RWPE2 (cell line): ENCODE measurements at regions not wholly inside any gene's neighbourhood (a gene's known extent, or its start where the extent isn't known, plus 50 kb on each side); places are given as distances from the start of the nearest gene placed in this dataset.

Experiments
- ATAC-seq: fragments of 200-7000 bp; cut with Tn5 transposase; 3 replicates; pipeline ENCODE4 v1.9.1; 2021; ENCODE audit warnings: low read depth
- DNase-seq: peaks from one replicate; pipeline ENCODE4 v3.0.0-alpha.2; 2020; ENCODE audit warnings: low spot score
- H3K27ac ChIP-seq: fragments of 450-650 bp; 2 replicates; pipeline ENCODE4 v1.5.1; 2017; ENCODE audit warnings: mild to moderate bottlenecking; ENCODE audit not compliant: poor library complexity, severe bottlenecking
- H3K27me3 ChIP-seq: fragments of 250-450 bp; sonication (Bioruptor Pico); 2 replicates; pipeline ENCODE4 v1.5.1; 2021; ENCODE audit warnings: mild to moderate bottlenecking, moderate library complexity; ENCODE audit not compliant: insufficient read depth, poor library complexity, severe bottlenecking
- H3K36me3 ChIP-seq: fragments of 250-450 bp; sonication (Bioruptor Pico); 2 replicates; pipeline ENCODE4 v1.5.1; 2020; ENCODE audit warnings: low read depth, mild to moderate bottlenecking, moderate library complexity
- H3K4me1 ChIP-seq: fragments of 250-450 bp; sonication (Bioruptor Pico); 2 replicates; pipeline ENCODE4 v1.5.1; 2021; ENCODE audit warnings: mild to moderate bottlenecking, moderate library complexity; ENCODE audit not compliant: insufficient read depth, poor library complexity, severe bottlenecking
- H3K4me3 ChIP-seq: fragments of 250-450 bp; sonication (Bioruptor Pico); 2 replicates; pipeline ENCODE4 v1.5.1; 2021; ENCODE audit warnings: mild to moderate bottlenecking, moderate library complexity; ENCODE audit not compliant: severe bottlenecking
- H3K9me3 ChIP-seq: fragments of 250-450 bp; sonication (Bioruptor Pico); 2 replicates; pipeline ENCODE4 v1.5.1; 2021; ENCODE audit warnings: mild to moderate bottlenecking, moderate library complexity; ENCODE audit not compliant: severe bottlenecking
- TF ChIP-seq, protein P1 (sequence below): fragments of 450-650 bp; IDR thresholded peaks from one replicate; pipeline ENCODE4 v1.5.1; 2017; ENCODE audit warnings: mild to moderate bottlenecking, moderate library complexity; ENCODE audit not compliant: poor library complexity, severe bottlenecking

DNA sequence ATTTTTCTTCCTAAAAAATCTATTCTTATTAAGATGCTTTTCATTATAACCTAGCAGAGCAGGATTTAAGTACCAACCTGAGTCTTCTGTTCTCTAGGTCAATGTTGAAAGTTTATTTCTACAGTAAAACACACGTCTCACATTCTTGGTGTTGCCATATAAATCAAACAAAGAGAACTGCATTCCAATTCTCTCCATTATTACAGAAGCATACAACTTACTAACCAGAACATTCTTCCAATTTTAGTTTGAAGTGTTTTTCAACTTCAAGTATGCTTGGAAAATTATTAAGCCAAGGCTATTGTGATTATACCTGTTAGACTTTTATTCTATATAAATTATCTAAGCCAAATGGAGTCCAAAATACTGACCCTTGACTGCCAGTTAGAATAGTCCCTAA is 110.4 kb upstream of the PMFBP1 start:
- no peaks in the 10 kb centered on the region for H3K9me3 ChIP-seq
- DNase-seq (no peak), ATAC-seq (no peak)
- peaks cover 3% of the 10 kb centered on the region; the same call in 1 of the 2 replicates for H3K36me3 ChIP-seq
- H3K27me3 ChIP-seq = no peaks in the 10 kb centered on the region
- peaks cover 11% of the 10 kb centered on the region for H3K4me1 ChIP-seq
- H3K27ac ChIP-seq = no peak overlapping the region
- no peak overlapping the region for H3K4me3 ChIP-seq
- TF ChIP-seq, protein P1, sequence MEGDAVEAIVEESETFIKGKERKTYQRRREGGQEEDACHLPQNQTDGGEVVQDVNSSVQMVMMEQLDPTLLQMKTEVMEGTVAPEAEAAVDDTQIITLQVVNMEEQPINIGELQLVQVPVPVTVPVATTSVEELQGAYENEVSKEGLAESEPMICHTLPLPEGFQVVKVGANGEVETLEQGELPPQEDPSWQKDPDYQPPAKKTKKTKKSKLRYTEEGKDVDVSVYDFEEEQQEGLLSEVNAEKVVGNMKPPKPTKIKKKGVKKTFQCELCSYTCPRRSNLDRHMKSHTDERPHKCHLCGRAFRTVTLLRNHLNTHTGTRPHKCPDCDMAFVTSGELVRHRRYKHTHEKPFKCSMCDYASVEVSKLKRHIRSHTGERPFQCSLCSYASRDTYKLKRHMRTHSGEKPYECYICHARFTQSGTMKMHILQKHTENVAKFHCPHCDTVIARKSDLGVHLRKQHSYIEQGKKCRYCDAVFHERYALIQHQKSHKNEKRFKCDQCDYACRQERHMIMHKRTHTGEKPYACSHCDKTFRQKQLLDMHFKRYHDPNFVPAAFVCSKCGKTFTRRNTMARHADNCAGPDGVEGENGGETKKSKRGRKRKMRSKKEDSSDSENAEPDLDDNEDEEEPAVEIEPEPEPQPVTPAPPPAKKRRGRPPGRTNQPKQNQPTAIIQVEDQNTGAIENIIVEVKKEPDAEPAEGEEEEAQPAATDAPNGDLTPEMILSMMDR = no peak

DNA sequence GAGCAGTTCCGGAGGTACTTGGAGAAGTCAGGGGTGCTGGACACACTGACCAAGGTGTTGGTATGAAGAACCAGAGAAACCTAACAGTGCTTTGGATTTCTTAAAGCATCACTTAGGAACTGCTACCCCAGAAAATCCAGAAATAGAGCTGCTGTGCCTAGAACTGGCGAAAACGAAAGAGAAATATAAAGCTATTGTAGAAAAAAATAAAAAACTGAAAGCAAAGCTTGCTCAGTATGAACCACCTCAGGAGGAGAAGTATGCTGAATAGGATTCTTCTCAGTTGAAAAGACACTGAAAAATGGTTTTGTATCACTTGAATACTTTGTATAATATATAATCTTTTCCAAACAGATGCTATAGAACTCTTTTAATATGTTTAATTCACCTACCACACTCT is 106.3 kb upstream of the PMFBP1 start:
- Histone ChIP-seq H3K27ac (no peak overlapping the region), H3K36me3 (no peaks in the 10 kb centered on the region), H3K4me1 (no peaks in the 10 kb centered on the region), H3K27me3 (no peaks in the 10 kb centered on the region), H3K9me3 (no peaks in the 10 kb centered on the region), H3K4me3 (no peak overlapping the region)
- TF ChIP-seq, protein P1 = no peak
- ATAC-seq (no peak), DNase-seq (no peak)

DNA sequence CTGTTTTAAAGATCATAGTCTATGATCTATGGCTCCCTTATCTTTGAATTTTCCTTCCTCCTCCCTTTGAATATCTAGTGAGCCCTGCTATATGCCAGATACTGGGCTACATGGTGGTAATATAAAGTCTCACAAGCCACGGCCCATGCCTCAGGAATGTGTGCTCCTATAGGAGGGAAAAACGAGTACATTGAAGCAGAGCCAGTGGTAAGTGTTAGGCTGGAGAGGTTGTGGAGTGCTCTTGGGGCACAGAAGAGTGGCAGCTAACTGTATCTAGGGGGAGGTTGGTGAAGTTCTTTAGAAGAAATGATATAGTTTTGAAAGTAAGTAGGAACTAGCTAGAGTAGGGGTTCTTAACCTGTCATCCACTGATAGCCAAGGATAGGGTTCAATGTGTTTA is 105.8 kb upstream of the PMFBP1 start:
- Histone ChIP-seq H3K27ac (no peak overlapping the region), H3K4me1 (no peaks in the 10 kb centered on the region), H3K9me3 (no peaks in the 10 kb centered on the region), H3K36me3 (no peaks in the 10 kb centered on the region), H3K27me3 (no peaks in the 10 kb centered on the region), H3K4me3 (no peak overlapping the region)
- TF ChIP-seq, protein P1 = no peak
- no peak for DNase-seq
- no peak for ATAC-seq

DNA sequence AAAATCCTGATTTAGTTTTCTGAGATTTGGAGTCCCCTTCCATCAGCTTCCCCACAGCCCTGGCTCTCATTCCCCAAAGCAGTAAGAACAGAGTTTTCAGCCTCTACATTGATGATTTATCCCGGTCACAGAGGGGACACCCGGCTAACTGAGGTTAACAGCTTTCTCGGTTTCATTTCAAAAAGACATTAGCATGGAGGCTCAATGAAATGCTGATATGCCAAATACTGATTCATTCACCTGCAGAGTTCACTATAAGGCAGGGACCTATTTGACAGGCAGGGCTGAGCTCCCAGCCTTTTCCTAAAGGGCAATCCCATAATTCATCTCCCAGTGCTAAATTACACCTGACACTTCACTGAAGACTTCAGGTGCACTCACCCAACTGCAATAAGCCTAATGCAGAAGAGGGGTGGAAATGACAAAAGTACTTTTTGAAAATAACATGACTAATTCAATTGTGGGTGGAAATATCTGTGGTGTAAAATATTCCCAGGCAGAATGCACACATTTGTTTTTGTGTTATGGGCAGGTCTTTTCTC is 99.8 kb upstream of the PMFBP1 start:
- no peaks in the 10 kb centered on the region for H3K27me3 ChIP-seq
- DNase-seq = no peak
- H3K27ac ChIP-seq = no peak overlapping the region
- no peaks in the 10 kb centered on the region for H3K36me3 ChIP-seq
- H3K4me3 ChIP-seq = no peak overlapping the region
- no peaks in the 10 kb centered on the region for H3K9me3 ChIP-seq
- ATAC-seq = no peak
- H3K4me1 ChIP-seq = no peaks in the 10 kb centered on the region
- TF ChIP-seq, protein P1 = no peak

DNA sequence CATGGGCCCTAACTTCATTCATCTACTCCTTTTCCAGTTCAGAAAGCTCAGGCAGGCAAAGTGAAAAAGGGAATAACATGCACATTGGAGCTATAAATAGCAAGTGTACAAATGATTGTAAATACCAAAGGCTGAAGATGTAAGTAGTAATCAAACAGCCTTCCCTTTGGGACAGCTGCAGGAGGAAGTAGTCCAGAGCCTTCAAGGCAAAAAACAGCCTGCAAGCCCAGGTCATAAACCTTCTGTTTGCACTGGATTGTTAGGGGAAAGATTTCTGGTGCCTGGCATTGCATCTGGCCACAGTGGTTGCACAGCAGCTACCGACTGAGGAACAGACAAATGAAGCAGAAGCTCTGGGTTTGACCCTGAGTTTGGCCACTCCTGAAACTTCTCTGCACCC is 98.6 kb upstream of the PMFBP1 start:
- no peaks in the 10 kb centered on the region for H3K36me3 ChIP-seq
- H3K9me3 ChIP-seq = no peaks in the 10 kb centered on the region
- no peaks in the 10 kb centered on the region for H3K27me3 ChIP-seq
- H3K4me3 ChIP-seq = no peak overlapping the region
- H3K27ac ChIP-seq = no peak overlapping the region
- TF ChIP-seq, protein P1 = no peak
- ATAC-seq (no peak), DNase-seq (no peak)
- no peaks in the 10 kb centered on the region for H3K4me1 ChIP-seq
